ENCODE measurements at regions not wholly inside any gene's neighbourhood (a gene's known extent, or its start where the extent isn't known, plus 50 kb on each side); places are given as distances from the start of the nearest gene placed in this dataset.

- Histone ChIP-seq H3K4me3 (no peak overlapping the region), H3K9me3 (no peaks in the 10 kb centered on the region), H3K27me3 (ENCODE audit: low read depth) (no peaks in the 10 kb centered on the region), H3K4me1 (no peaks in the 10 kb centered on the region), H3K36me3 (replicated peaks) (no peaks in the 10 kb centered on the region)
- in situ Hi-C loops (cut with MboI; ENCODE audit: low sequenced_read_pairs) = no loop called here
- no peak for DNase-seq (ENCODE audit: low spot score in 2 of 2)
Measured at GRCh38 chr11:109480251-109480650, 58.3 kb downstream of the C11orf87 start.

- Histone ChIP-seq H3K27me3 (ENCODE audit: low read depth) (peaks cover 2% of the 10 kb centered on the region; the same call in 1 of the 2 replicates), H3K36me3 (replicated peaks) (no peaks in the 10 kb centered on the region), H3K4me1 (no peaks in the 10 kb centered on the region), H3K4me3 (no peak overlapping the region), H3K9me3 (no peaks in the 10 kb centered on the region)
- DNase-seq (ENCODE audit: low spot score in 2 of 2) = no peak
- in situ Hi-C loops (cut with MboI; ENCODE audit: low sequenced_read_pairs) = no loop called here
Measured at GRCh38 chr11:109486129-109486528, 64.1 kb downstream of the C11orf87 start.

- Histone ChIP-seq H3K36me3 (replicated peaks) (no peaks in the 10 kb centered on the region), H3K9me3 (no peaks in the 10 kb centered on the region), H3K4me3 (no peak overlapping the region), H3K4me1 (no peaks in the 10 kb centered on the region), H3K27me3 (ENCODE audit: low read depth) (peaks cover 2% of the 10 kb centered on the region; the same call in 1 of the 2 replicates)
- in situ Hi-C loops (cut with MboI; ENCODE audit: low sequenced_read_pairs) = no loop called here
- DNase-seq (ENCODE audit: low spot score in 2 of 2) = no peak
Measured at GRCh38 chr11:109490953-109491635, 69.1 kb downstream of the C11orf87 start.

GRCh38 chr11:109506115-109506514 lies 84.1 kb downstream of the C11orf87 start:
- Histone ChIP-seq H3K4me3 (no peak overlapping the region), H3K4me1 (no peaks in the 10 kb centered on the region), H3K36me3 (replicated peaks) (no peaks in the 10 kb centered on the region), H3K27me3 (ENCODE audit: low read depth) (no peaks in the 10 kb centered on the region), H3K9me3 (no peaks in the 10 kb centered on the region)
- in situ Hi-C loops (cut with MboI; ENCODE audit: low sequenced_read_pairs) = no loop called here
- DNase-seq (ENCODE audit: low spot score in 2 of 2) = no peak

GRCh38 chr11:109507331-109507730 lies 85.3 kb downstream of the C11orf87 start:
- no peaks in the 10 kb centered on the region for H3K4me1 ChIP-seq
- in situ Hi-C loops (cut with MboI; ENCODE audit: low sequenced_read_pairs) = no loop called here
- H3K27me3 ChIP-seq (ENCODE audit: low read depth) = no peaks in the 10 kb centered on the region
- H3K4me3 ChIP-seq = no peak overlapping the region
- H3K36me3 ChIP-seq (replicated peaks) = no peaks in the 10 kb centered on the region
- DNase-seq (ENCODE audit: low spot score in 2 of 2) = no peak
- H3K9me3 ChIP-seq = no peaks in the 10 kb centered on the region

GRCh38 chr11:109507836-109508561 lies 86.0 kb downstream of the C11orf87 start:
- no peak for DNase-seq (ENCODE audit: low spot score in 2 of 2)
- no peaks in the 10 kb centered on the region for H3K4me1 ChIP-seq
- H3K4me3 ChIP-seq = no peak overlapping the region
- no peaks in the 10 kb centered on the region for H3K27me3 ChIP-seq (ENCODE audit: low read depth)
- H3K36me3 ChIP-seq (replicated peaks) = no peaks in the 10 kb centered on the region
- no peaks in the 10 kb centered on the region for H3K9me3 ChIP-seq
- in situ Hi-C loops (cut with MboI; ENCODE audit: low sequenced_read_pairs) = no loop called here

GRCh38 chr11:109508943-109509342 lies 87.0 kb downstream of the C11orf87 start:
- no peak overlapping the region for H3K4me3 ChIP-seq
- in situ Hi-C loops (cut with MboI; ENCODE audit: low sequenced_read_pairs) = no loop called here
- no peaks in the 10 kb centered on the region for H3K27me3 ChIP-seq (ENCODE audit: low read depth)
- H3K9me3 ChIP-seq = no peaks in the 10 kb centered on the region
- DNase-seq (ENCODE audit: low spot score in 2 of 2) = no peak
- no peaks in the 10 kb centered on the region for H3K4me1 ChIP-seq
- H3K36me3 ChIP-seq (replicated peaks) = no peaks in the 10 kb centered on the region

- Histone ChIP-seq H3K4me3 (no peak overlapping the region), H3K27me3 (ENCODE audit: low read depth) (no peaks in the 10 kb centered on the region), H3K36me3 (replicated peaks) (no peaks in the 10 kb centered on the region), H3K4me1 (no peaks in the 10 kb centered on the region), H3K9me3 (no peaks in the 10 kb centered on the region)
- no peak for DNase-seq (ENCODE audit: low spot score in 2 of 2)
- in situ Hi-C loops (cut with MboI; ENCODE audit: low sequenced_read_pairs) = no loop called here
Measured at GRCh38 chr11:109510316-109510715, 88.3 kb downstream of the C11orf87 start.

GRCh38 chr11:109511598-109511997 lies 89.6 kb downstream of the C11orf87 start:
- no peak overlapping the region for H3K4me3 ChIP-seq
- no peaks in the 10 kb centered on the region for H3K4me1 ChIP-seq
- in situ Hi-C loops (cut with MboI; ENCODE audit: low sequenced_read_pairs) = no loop called here
- no peak for DNase-seq (ENCODE audit: low spot score in 2 of 2)
- no peaks in the 10 kb centered on the region for H3K36me3 ChIP-seq (replicated peaks)
- no peaks in the 10 kb centered on the region for H3K9me3 ChIP-seq
- no peaks in the 10 kb centered on the region for H3K27me3 ChIP-seq (ENCODE audit: low read depth)

- Histone ChIP-seq H3K4me3 (no peak overlapping the region), H3K27me3 (ENCODE audit: low read depth) (no peaks in the 10 kb centered on the region), H3K4me1 (no peaks in the 10 kb centered on the region), H3K36me3 (replicated peaks) (no peaks in the 10 kb centered on the region), H3K9me3 (no peaks in the 10 kb centered on the region)
- in situ Hi-C loops (cut with MboI; ENCODE audit: low sequenced_read_pairs) = no loop called here
- no peak for DNase-seq (ENCODE audit: low spot score in 2 of 2)
Measured at GRCh38 chr11:109512249-109512648, 90.3 kb downstream of the C11orf87 start.

GRCh38 chr11:109512680-109513079 lies 90.7 kb downstream of the C11orf87 start:
- DNase-seq (ENCODE audit: low spot score in 2 of 2) = no peak
- H3K9me3 ChIP-seq = no peaks in the 10 kb centered on the region
- in situ Hi-C loops (cut with MboI; ENCODE audit: low sequenced_read_pairs) = no loop called here
- H3K27me3 ChIP-seq (ENCODE audit: low read depth) = no peaks in the 10 kb centered on the region
- no peak overlapping the region for H3K4me3 ChIP-seq
- H3K4me1 ChIP-seq = no peaks in the 10 kb centered on the region
- no peaks in the 10 kb centered on the region for H3K36me3 ChIP-seq (replicated peaks)

- no peak for DNase-seq (ENCODE audit: low spot score in 2 of 2)
- H3K4me3 ChIP-seq = no peak overlapping the region
- in situ Hi-C loops (cut with MboI; ENCODE audit: low sequenced_read_pairs) = no loop called here
- no peaks in the 10 kb centered on the region for H3K9me3 ChIP-seq
- H3K36me3 ChIP-seq (replicated peaks) = no peaks in the 10 kb centered on the region
- no peaks in the 10 kb centered on the region for H3K4me1 ChIP-seq
- H3K27me3 ChIP-seq (ENCODE audit: low read depth) = no peaks in the 10 kb centered on the region
Measured at GRCh38 chr11:109514313-109515018, 92.5 kb downstream of the C11orf87 start.

GRCh38 chr11:109519253-109519652 lies 97.3 kb downstream of the C11orf87 start:
- Histone ChIP-seq H3K9me3 (no peaks in the 10 kb centered on the region), H3K4me3 (no peak overlapping the region), H3K36me3 (replicated peaks) (no peaks in the 10 kb centered on the region), H3K27me3 (ENCODE audit: low read depth) (no peaks in the 10 kb centered on the region), H3K4me1 (no peaks in the 10 kb centered on the region)
- in situ Hi-C loops (cut with MboI; ENCODE audit: low sequenced_read_pairs) = no loop called here
- no peak for DNase-seq (ENCODE audit: low spot score in 2 of 2)

- H3K9me3 ChIP-seq = no peaks in the 10 kb centered on the region
- H3K36me3 ChIP-seq (replicated peaks) = no peaks in the 10 kb centered on the region
- H3K4me1 ChIP-seq = no peaks in the 10 kb centered on the region
- no peak for DNase-seq (ENCODE audit: low spot score in 2 of 2)
- in situ Hi-C loops (cut with MboI; ENCODE audit: low sequenced_read_pairs) = no loop called here
- no peaks in the 10 kb centered on the region for H3K27me3 ChIP-seq (ENCODE audit: low read depth)
- H3K4me3 ChIP-seq = no peak overlapping the region
Measured at GRCh38 chr11:109521571-109522086, 99.6 kb downstream of the C11orf87 start.

Data from HAP-1 (cell line).